H1 (cell line): ENCODE measurements at regions not wholly inside any gene's neighbourhood (a gene's known extent, or its start where the extent isn't known, plus 50 kb on each side); places are given as distances from the start of the nearest gene placed in this dataset.

ENCODE experiments used
- CTCF ChIA-PET: fragments of 300-600 bp; sonication (Branson Sonifier 250); formaldehyde crosslinking; loops from one replicate; lab custom pipeline; 2021; ENCODE audit not compliant: partially characterized antibody; lab: Charles Lee
- POLR2A ChIA-PET: fragments of 300-600 bp; sonication (Branson Sonifier 250); formaldehyde crosslinking; loops from one replicate; lab custom pipeline; 2021; ENCODE audit warnings: inconsistent platforms; ENCODE audit not compliant: partially characterized antibody; lab: Charles Lee
- DNase-seq, 2 experiments: peaks; one replicate each; pipeline versions ENCODE4 v3.0.0 to v3.0.0-alpha.2; 2010 to 2022; ENCODE audit warnings: low spot score in 2 of 2, low read depth in 1 of 2, mixed read lengths in 1 of 2
- FAIRE-seq: peaks from 2 replicates; lab custom pipeline; 2011; peaks lifted over from hg19 to GRCh38; lab: Jason Lieb, UNC
- H2AFZ ChIP-seq: 2 replicates; pipeline ENCODE4 v1.8.1; 2012; ENCODE audit warnings: low read length, inconsistent platforms
- H2AK5ac ChIP-seq: 2 replicates; pipeline ENCODE4 v1.6.1; 2013; ENCODE audit warnings: low read depth, low read length
- H2BK120ac ChIP-seq: replicated peaks from 2 replicates; pipeline ENCODE3; 2013; ENCODE audit warnings: low read depth, low read length, inconsistent platforms
- H2BK12ac ChIP-seq: 2 replicates; pipeline ENCODE4 v1.6.1; 2013; ENCODE audit warnings: low read depth, low read length
- H2BK15ac ChIP-seq: 2 replicates; pipeline ENCODE4 v1.6.1; 2013; ENCODE audit warnings: low read length
- H2BK20ac ChIP-seq: 2 replicates; pipeline ENCODE4 v1.6.1; 2013; ENCODE audit warnings: low read length
- H2BK5ac ChIP-seq: 2 replicates; pipeline ENCODE4 v1.6.1; 2013; ENCODE audit warnings: low read depth, low read length
- H3K14ac ChIP-seq: 2 replicates; pipeline ENCODE4 v1.6.1; 2013; ENCODE audit warnings: inconsistent platforms; ENCODE audit not compliant: insufficient read length
- H3K18ac ChIP-seq: 2 replicates; pipeline ENCODE4 v1.6.1; 2013; ENCODE audit warnings: low read length; ENCODE audit errors: extremely low read depth
- H3K23ac ChIP-seq: 2 replicates; pipeline ENCODE4 v1.6.1; 2013; ENCODE audit warnings: inconsistent platforms; ENCODE audit not compliant: insufficient read length
- H3K23me2 ChIP-seq: 2 replicates; pipeline ENCODE4 v1.6.1; 2013; ENCODE audit warnings: low read depth, low read length
- H3K27ac ChIP-seq: 2 replicates; pipeline ENCODE4 v1.6.1; 2011; ENCODE audit warnings: low read depth, low read length, inconsistent platforms
- H3K27me3 ChIP-seq, 4 experiments: replicated peaks in 1 of 4; 1 replicate in 1 of 4; 2 replicates in 3 of 4; pipeline versions ENCODE4 v1.6.1 to v1.8.1; 2011 to 2013; ENCODE audit warnings: low read length in 3 of 4, mild to moderate bottlenecking in 3 of 4, inconsistent platforms in 2 of 4, mixed read lengths in 2 of 4, moderate library complexity in 1 of 4; ENCODE audit not compliant: control insufficient read depth in 3 of 4, insufficient read depth in 3 of 4; ENCODE audit errors: extremely low read depth in 1 of 4
- H3K36me3 ChIP-seq, 4 experiments: 2 replicates each; pipeline versions ENCODE4 v1.6.1 to v1.8.1; 2011 to 2013; ENCODE audit warnings: mild to moderate bottlenecking in 4 of 4, low read length in 3 of 4, moderate library complexity in 2 of 4, control low read depth in 1 of 4, inconsistent platforms in 1 of 4; ENCODE audit not compliant: insufficient read depth in 4 of 4, control insufficient read depth in 2 of 4
- H3K4ac ChIP-seq: replicated peaks from 2 replicates; pipeline ENCODE3; 2013; ENCODE audit warnings: low read length, low read depth, mixed read lengths, inconsistent platforms; ENCODE audit not compliant: insufficient read length
- H3K4me1 ChIP-seq, 4 experiments: replicated peaks in 1 of 4; 1 replicate in 1 of 4; 2 replicates in 3 of 4; pipeline versions ENCODE4 v1.6.1 to v1.8.1; 2011 to 2013; ENCODE audit warnings: low read length in 3 of 4, inconsistent platforms in 2 of 4, mixed read lengths in 1 of 4; ENCODE audit not compliant: insufficient read depth in 4 of 4, control insufficient read depth in 3 of 4
- H3K4me2 ChIP-seq, 2 experiments: 2 replicates each; pipeline versions ENCODE4 v1.6.1 to v1.8.1; 2011 to 2013; ENCODE audit warnings: low read depth in 2 of 2, low read length in 2 of 2, control low read depth in 1 of 2, inconsistent platforms in 1 of 2, mild to moderate bottlenecking in 1 of 2; ENCODE audit not compliant: insufficient read depth in 1 of 2
- H3K4me3 ChIP-seq, 4 experiments: fragments of 200-600, 300-600 bp in 1 of 4; sonication (generic), shearing (Covaris generic), sonication (Bioruptor Twin) in 1 of 4; 2 replicates each; pipeline versions ENCODE4 v1.5.1 to v1.8.1; 2011 to 2016; ENCODE audit warnings: low read length in 4 of 4, low read depth in 3 of 4, control low read depth in 2 of 4, inconsistent platforms in 2 of 4, mild to moderate bottlenecking in 2 of 4, mixed read lengths in 1 of 4, moderate library complexity in 1 of 4; ENCODE audit not compliant: insufficient read depth in 2 of 4; ENCODE audit errors: extremely low read depth in 1 of 4
- H3K56ac ChIP-seq: replicated peaks from 2 replicates; pipeline ENCODE3; 2013; ENCODE audit warnings: low read depth, mild to moderate bottlenecking, mixed read lengths, low read length, inconsistent platforms; ENCODE audit not compliant: insufficient read length
- H3K79me1 ChIP-seq: 2 replicates; pipeline ENCODE4 v1.6.1; 2013; ENCODE audit warnings: low read depth, low read length, control low read depth
- H3K79me2 ChIP-seq, 2 experiments: 2 replicates each; pipeline versions ENCODE4 v1.6.1 to v1.8.1; 2012 to 2013; ENCODE audit warnings: low read length in 2 of 2, mild to moderate bottlenecking in 2 of 2, inconsistent platforms in 1 of 2; ENCODE audit not compliant: insufficient read depth in 2 of 2, control insufficient read depth in 1 of 2
- H3K9ac ChIP-seq, 4 experiments: replicated peaks in 1 of 4; 1 replicate in 1 of 4; 2 replicates in 3 of 4; pipeline versions ENCODE4 v1.6.1 to v1.8.1; 2011 to 2013; ENCODE audit warnings: low read depth in 3 of 4, low read length in 3 of 4, control low read depth in 2 of 4, mild to moderate bottlenecking in 2 of 4, moderate library complexity in 2 of 4, inconsistent platforms in 1 of 4; ENCODE audit errors: extremely low read depth in 1 of 4
- H3K9me3 ChIP-seq, 2 experiments: 2 replicates each; pipeline versions ENCODE4 v1.6.1 to v1.8.1; 2012 to 2013; ENCODE audit warnings: mild to moderate bottlenecking in 2 of 2, moderate library complexity in 2 of 2, control low read depth in 1 of 2, inconsistent platforms in 1 of 2, low read depth in 1 of 2, low read length in 1 of 2, mixed read lengths in 1 of 2; ENCODE audit not compliant: insufficient read depth in 2 of 2
- H4K20me1 ChIP-seq, 2 experiments: replicated peaks in 1 of 2; 2 replicates each; pipeline versions ENCODE3 to v1.8.1; 2011 to 2013; ENCODE audit warnings: inconsistent platforms in 2 of 2, low read length in 2 of 2, mild to moderate bottlenecking in 1 of 2; ENCODE audit not compliant: insufficient read depth in 2 of 2, control insufficient read depth in 1 of 2
- H4K5ac ChIP-seq: 2 replicates; pipeline ENCODE4 v1.6.1; 2013; ENCODE audit warnings: low read length, low read depth, mixed read lengths, inconsistent platforms; ENCODE audit not compliant: insufficient read length
- H4K8ac ChIP-seq: 2 replicates; pipeline ENCODE4 v1.8.0; 2013; ENCODE audit warnings: mild to moderate bottlenecking, moderate library complexity, low read length, inconsistent platforms; ENCODE audit not compliant: insufficient read depth; ENCODE audit errors: extremely low read depth
- H4K91ac ChIP-seq: replicated peaks from 2 replicates; pipeline ENCODE3; 2013; ENCODE audit warnings: low read length, mixed read lengths, inconsistent platforms; ENCODE audit not compliant: insufficient read length
- SIX5 ChIP-seq: IDR thresholded peaks from 2 replicates; pipeline ENCODE4 v1.6.1; 2011; ENCODE audit warnings: mild to moderate bottlenecking, low read depth, low read length
- TAF1 ChIP-seq: IDR thresholded peaks from 2 replicates; pipeline ENCODE4 v1.6.1; 2011; ENCODE audit warnings: mild to moderate bottlenecking, low read depth, low read length
- TBP ChIP-seq: IDR thresholded peaks from 2 replicates; pipeline ENCODE4 v1.6.1; 2011; ENCODE audit warnings: low read depth, low read length, improper control_type of control experiment
- WGBS, 2 experiments: shearing (Covaris generic) in 1 of 2; methylation state at CpG; one replicate each; pipeline versions ENCODE4 v1.1.6 to v1.1.7; 2013 to 2015; ENCODE audit warnings: low lambda C conversion rate in 2 of 2, mixed read lengths in 2 of 2, inconsistent platforms in 1 of 2, low coverage in 1 of 2, missing lambda C conversion rate in 1 of 2; ENCODE audit not compliant: insufficient replicate concordance in 2 of 2, insufficient coverage in 1 of 2, insufficient read length in 1 of 2; ENCODE audit errors: extremely low coverage in 1 of 2, missing lambda C conversion rate in 1 of 2; 5-methylcytosine and 5-hydroxymethylcytosine counted together

DNA sequence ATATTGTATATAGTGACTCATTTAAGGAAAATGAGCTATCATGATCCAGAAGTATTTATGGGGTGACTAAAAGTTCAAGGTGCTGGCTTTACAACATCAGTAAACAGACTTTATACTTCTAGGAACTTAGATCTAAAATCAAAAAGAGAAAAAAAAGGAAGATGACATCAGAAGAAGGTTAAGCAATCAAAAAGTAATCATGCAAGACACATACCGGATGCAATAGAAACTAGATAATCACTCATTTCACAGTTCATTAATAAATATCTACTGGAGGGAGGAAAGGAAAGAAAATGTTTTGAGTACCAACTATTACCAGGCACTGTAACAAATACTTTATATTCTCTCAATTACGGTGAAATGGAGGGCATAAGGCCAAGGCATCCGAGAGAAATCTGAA, 276.4 kb downstream of the SPRY1 start:
- Histone ChIP-seq H4K5ac (no peak overlapping the region), H4K8ac (no peak overlapping the region), H4K20me1 (no peaks in the 10 kb centered on the region), H2BK15ac (no peak overlapping the region), H3K79me2 (no peaks in the 10 kb centered on the region), H3K4me3 (no peak overlapping the region), H3K9me3 (no peaks in the 10 kb centered on the region), H3K4ac (no peak overlapping the region), H3K79me1 (no peaks in the 10 kb centered on the region), H3K9ac (no peak overlapping the region), H3K4me1 (peaks cover 0 to 5% (median 0%) of the 10 kb centered on the region in 4 experiments; a peak in 1 of 7 replicates), H2BK12ac (no peak overlapping the region), H3K56ac (no peak overlapping the region), H3K4me2 (no peak overlapping the region), H3K18ac (no peak overlapping the region), H3K36me3 (no peaks in the 10 kb centered on the region), H2AFZ (peak overlapping the region; percentile 19; the same call in 1 of the 2 replicates), H2AK5ac (no peak overlapping the region), H3K14ac (no peak overlapping the region), H3K23me2 (no peaks in the 10 kb centered on the region), H3K27ac (no peak overlapping the region), H2BK20ac (no peak overlapping the region), H3K27me3 (no peaks in the 10 kb centered on the region), H2BK5ac (no peak overlapping the region), H3K23ac (no peak overlapping the region), H2BK120ac (no peak overlapping the region), H4K91ac (no peak overlapping the region)
- POLR2A ChIA-PET, result no interaction called here
- 89% methylated on average over 3 of the region's 3 CpGs; no CpG with 5 or more reads in 1 of the 2 experiments for WGBS, 2 experiments
- TF ChIP-seq SIX5, result no peak
- no peak for TF ChIP-seq TBP
- TF ChIP-seq TAF1, result no peak
- FAIRE-seq, result no peak
- CTCF ChIA-PET, result interaction anchor here (3.1 kb wide), 1 partner anchor 12 kb away, joined by 18 read pairs; no protein-coding TSS in a partner anchor
- DNase-seq, result no peak
